NCI-H2081 (cell line): ENCODE measurements at regions not wholly inside any gene's neighbourhood (a gene's known extent, or its start where the extent isn't known, plus 50 kb on each side); places are given as distances from the start of the nearest gene placed in this dataset.
A peak's percentile ranks its signal among the peaks of the same experiment; 100 is the strongest.
"Not testable (repeated sequence)": the region's sequence is repeated elsewhere in the genome, so short reads cannot be mapped to it uniquely, and the experiment has no call there.

Source experiments
- DNase-seq, 2 experiments: peaks; one replicate each; lab custom pipeline; 2025; lab: John Stamatoyannopoulos, UW

DNA sequence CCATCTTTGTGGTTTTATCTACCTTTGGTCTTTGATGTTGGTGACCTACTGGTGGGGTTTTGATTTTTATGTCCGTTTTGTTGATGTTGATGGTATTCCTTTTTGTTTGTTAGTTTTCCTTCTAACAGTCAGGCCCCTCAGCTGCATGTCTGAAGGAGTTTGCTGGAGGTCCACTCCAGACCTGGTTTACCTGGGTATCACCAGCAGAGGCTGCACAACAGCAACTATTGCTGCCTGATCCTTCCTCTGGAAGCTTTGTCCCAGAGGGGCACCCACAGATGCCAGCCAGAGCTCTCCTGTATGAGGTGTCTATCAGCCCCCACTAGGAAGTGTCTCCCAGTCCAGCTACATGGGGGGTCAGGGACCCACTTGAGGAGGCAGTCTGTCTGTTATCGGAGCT, 199.3 kb upstream of the WDFY3 start:
- no peak for DNase-seq

DNA sequence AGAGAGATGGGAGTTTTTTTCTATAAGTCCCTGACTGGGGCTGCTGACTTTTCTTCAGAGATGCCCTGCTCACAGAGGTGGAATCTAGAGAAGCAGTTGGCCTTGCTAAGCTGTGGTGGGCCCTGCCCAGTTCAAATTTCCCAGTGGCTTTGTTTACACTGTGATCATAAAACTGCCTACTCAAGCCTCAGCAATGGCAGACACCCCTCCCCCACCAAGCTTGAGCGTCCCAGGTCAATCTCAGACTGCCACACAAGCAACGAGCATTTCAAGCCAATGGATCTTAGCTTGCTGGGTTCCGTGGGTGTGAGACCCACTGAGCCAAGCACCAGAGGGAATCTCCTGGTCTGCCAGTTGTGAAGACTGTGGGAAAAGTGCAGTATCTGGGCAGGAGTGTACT, 199.8 kb upstream of the WDFY3 start:
- no peak for DNase-seq

DNA sequence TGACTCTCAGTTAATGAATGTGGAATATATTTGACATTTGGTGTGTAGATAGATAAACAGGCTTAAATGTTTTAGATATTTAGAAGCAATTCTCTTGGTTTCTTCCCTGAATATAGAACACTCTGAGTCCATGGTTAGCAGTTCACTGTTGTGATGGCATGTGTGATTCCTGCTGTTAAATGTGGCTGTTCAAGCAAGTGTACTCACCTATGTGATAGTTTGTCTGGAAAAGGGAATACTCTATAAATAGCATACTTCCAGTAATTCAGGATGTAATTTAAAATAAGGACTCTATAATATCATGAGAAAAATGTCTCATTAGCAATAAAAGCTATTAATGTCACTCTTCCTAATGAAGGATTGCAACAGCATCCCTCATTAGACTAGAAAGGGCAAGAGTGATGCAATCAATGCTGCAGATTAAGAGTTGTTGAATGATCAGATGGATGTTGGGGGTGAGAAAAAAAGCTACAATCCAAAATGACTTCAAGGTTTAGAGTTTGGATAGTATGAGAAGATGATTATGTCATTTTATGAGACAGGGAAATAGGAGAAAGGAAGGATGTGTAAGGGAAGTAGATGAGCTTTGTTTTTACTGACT, 201.8 kb upstream of the WDFY3 start:
- DNase-seq: no peak

DNA sequence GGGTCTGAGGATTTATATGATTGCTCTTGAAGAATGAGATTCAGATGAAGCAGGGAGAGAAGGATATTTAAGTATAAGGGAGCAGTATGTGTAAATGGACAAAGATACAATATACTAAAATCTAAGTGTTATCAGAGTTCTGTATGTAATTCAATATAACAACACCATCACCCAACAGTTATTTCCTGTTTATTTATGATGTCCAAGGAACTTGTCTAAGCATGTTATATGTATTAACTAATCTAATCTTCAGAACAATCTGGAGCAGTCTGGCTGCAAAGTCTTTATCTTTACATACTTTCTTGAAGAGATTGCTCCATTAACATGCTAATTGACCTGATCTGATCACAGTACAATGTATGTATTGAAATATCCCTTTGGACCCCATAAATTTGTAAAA, 203.8 kb upstream of the WDFY3 start:
- no peak for DNase-seq

DNA sequence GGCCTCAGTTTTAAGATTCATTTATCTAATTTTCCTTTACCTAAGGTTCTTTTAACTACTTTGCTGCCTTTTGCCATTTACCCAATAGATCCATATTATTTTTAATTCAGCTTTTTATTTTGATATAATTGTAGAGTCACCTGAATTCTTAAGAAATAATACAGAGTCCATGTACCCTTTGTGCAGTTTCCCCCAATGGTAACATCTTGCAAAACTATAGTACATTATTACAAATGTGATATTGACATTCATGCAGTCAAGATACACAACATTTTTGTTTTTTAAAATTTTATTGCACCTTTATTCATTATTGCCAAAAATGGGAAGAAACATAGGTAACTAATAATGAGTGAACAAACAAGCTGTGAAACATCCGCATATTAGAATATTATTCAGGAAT, 208.7 kb upstream of the WDFY3 start:
- DNase-seq: no peak

DNA sequence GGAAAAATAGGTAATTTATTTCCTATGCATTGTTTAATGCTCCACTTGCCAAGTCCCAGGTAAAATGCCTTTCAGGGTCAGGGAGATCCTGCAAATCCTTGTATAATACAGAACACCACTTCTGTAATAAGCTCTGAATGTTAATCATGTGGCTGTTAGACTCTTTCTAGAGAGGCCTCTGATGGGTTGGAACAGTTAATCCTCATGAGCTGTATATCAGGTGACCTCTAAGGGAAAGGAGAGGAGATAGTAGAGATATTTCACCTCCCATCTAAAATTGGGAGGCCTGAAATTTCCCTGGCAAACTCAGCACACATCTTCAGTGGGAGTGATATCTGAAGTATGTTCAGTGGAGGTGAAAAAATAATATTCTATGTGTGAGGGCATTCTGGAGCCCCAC, 210.6 kb upstream of the WDFY3 start:
- DNase-seq: no peak

DNA sequence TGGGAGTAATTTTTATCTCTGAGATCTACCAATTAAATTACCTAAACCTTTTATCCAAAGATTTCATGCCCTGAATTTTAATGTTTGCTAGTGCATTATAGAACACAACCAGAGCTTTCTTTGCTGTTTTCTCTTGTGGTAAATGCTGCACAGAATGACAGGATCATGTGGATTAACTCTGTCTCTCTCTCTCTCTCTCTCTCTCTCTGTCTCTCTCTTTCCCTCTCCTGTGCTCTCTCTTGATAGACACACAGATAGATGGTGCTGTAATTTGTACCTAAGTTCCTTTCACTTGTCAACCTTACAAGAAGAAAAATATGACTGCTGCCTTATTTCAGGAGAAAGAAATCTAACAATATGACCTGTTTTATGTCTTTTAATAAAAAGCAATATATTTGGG, 211.2 kb upstream of the WDFY3 start:
- DNase-seq: no peak

DNA sequence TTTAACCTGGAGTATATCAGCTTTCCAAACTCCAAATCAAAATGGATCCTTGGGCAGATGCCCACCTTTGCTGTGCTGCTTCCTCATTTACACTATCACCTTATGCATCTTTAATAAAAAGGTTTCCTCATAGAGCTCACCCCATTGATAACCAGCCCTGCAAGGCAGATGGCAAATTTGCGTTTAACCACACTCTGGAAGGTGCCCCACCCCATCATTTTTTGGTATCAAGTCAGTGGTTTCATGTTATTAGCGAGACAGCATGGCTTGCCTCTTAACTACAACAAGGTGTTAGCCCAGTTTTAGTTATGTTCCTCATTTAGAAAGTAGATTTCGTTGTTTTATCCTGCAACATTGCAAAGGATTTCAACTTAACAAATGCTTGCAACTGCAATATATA, 214.0 kb upstream of the WDFY3 start:
- DNase-seq: no peak

DNA sequence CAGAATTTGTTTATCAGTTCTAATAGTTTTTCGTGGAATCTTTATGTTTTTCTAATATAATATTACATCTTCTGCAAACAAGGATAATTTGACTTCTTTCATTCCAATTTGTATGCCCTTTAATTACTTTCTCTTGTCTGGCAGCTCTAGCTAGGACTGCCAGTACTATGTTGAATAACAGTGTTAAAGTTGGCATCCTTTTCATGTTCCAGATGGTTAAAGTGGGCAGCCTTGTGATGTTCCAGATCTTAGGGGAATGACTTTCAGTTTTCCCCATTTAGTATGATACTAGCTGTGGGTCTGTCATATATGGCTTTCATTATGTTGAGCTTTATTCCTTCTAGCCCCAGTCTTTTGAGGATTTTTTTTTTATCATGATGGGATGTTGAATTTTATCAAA, 220.6 kb upstream of the WDFY3 start:
- no peak for DNase-seq

DNA sequence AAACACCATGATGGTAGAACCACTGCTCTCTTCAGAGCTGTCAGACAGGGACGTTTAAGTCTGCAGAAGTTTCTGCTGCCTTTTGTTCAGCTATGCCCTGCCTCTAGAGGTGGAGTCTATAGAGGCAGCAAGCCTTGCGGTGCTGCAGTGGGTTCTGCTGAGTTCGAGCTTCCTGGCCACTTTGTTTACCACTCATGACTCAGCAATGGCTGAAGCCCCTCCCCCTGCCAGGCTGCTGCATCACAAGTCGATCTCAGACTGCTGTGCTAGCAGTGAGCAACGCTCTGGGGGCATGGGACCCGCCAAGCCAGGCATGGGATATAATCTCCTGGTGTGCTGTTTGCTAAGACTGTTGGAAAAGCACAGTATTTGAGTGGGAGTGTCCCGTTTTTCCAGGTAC, 229.5 kb upstream of the WDFY3 start:
- not testable (repeated sequence) for DNase-seq

DNA sequence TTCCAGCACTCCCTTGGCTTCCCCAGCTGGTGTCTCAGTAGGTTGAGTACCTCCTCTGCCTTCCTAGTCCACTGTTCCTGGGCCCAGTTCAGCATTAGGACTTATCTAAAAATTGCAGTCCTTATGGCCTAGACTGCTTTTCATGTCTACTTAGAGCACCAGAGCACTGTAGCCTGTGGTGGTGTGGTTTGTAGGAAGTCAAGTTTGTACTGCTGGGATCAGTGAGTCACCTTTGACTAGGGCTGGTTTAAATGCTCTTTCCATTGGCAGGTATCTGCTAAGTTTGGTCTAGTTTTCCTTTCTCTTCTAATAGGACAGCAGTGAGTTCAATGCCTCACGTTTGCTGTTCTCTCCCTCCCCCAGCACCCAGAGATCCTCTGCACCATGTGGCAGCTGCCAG, 233.6 kb upstream of the WDFY3 start:
- DNase-seq: no peak

DNA sequence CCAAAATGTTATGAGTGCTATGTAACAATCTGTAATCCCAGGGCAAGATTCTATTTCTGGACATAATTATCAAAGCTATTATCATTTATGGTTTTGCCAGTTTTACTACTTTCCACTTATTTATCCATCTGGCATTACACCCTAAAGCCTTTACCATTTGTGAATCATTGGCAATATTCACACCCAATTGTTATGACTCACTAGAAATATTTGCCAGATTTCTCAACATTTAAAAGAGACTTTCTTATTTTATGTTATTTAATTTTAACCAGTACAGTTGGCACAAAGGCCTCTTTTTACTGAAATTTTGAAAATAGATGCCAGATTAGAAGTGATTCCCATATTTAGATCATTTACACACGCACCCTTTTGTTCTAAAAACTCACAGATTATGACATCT, 242.7 kb upstream of the WDFY3 start:
- no peak for DNase-seq

DNA sequence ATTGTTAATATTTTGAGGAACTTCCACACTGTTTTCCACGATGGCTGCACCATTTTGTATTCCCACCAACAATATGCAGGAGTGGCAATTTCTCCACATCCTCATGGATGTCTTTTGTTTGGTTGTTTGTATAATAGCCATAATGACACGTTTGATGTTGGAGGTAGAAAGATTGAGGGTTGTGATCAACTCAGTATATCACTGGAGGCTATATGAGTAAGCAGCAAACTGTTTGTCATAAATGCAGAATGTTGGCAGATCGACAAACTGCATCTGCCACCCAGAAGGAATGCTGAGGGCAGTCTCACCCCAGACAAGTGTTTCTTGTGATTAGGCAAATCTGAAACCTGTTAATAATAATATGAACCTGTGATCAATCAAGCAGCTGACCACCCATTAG, 243.9 kb upstream of the WDFY3 start:
- peak; percentile 20 to 25 for DNase-seq

DNA sequence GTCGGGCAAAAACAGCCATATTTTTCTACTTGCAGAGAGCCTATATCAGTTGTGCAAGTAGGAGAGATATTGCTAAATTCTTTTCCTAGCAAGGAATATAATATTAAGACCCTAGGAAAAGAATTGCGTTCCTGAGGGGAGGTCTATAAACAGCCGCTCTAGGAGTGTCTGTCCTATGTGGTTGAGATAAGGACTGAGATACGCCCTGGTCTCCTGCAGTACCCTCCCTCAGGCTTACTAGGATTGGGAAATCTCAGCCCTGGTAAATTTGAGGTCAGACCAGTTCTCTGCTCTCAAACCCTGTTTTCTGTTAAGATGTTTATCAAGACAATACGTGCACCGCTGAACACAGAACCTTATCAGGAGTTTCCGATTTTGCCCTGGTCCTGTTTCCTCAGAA, 250.1 kb upstream of the WDFY3 start:
- DNase-seq: not testable (repeated sequence)

DNA sequence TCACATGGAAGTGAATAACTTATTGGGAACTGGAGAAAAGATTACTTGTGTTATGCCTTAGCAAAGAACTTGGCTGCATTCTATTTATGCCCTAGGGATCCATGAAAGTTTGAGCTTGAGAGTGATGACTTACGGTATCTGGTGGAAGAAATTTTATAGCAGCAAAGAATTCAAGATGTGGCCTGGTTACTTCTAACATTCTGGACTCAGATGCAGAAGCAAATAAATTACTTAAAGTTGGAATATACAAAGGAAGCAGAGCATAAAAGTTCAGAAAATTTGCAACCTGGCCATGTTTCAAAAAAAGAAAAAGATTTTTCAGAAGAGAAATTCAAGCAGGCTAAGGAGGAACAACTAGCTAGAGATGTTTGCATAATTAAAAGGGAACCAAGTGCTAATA, 252.3 kb upstream of the WDFY3 start:
- DNase-seq: no peak

DNA sequence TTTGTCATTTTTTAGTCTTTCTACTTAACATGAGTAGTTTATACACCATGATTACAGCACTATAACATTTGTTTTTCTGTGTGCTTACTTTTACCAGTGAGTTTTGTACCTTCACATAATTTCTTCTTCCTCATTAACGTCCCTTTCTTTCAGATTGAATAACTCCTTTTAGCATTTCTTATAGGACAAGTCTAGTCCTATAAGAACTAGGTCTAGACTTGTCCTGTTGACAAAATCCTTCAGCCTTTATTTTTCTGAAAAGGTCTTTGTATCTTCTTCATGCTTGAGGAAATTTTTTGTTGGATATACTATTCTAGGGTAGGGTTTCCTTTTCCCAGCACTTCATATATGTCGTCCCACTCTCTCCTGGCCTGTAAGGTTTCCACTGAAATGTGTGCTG, 253.3 kb upstream of the ARHGAP24 start:
- no peak for DNase-seq

DNA sequence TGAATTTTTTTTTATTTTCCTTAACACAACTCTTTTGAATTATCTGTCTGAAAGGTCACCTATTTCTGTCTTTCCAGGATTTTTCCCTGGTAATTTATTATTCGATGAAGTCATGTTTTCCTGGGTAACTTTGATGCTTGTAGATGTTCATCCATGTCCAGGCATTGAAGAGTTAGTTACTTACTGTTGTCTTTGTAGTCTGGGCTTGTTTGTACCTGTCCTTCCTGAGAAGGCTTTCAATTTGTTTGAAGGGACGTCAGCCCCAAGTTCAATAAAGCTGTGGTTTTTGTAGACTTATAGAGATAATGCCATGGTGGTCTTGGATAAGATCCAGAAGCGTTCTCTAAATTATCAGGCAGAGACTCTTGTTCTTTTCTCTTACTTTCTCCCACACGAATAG, 252.4 kb upstream of the ARHGAP24 start:
- DNase-seq: no peak

DNA sequence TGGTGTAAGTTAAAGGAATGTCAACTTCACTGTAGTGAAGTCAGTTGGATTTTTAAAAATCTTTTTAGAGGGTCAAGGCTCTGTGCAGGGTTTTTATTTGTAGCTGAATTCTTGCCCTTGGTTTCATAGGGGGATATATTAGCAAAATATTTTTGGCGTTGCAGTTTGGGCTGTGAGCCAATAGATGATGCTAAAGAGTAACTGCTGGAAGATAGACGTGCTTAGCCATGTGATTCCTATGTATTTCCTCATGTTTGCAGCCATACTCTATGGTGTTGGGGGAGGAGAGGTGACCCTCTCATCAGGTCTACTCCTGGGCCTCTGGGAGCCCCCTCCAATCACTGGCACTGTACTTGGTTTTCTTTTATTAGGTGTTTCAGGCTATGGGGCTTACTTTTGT, 246.7 kb upstream of the ARHGAP24 start:
- no peak for DNase-seq

DNA sequence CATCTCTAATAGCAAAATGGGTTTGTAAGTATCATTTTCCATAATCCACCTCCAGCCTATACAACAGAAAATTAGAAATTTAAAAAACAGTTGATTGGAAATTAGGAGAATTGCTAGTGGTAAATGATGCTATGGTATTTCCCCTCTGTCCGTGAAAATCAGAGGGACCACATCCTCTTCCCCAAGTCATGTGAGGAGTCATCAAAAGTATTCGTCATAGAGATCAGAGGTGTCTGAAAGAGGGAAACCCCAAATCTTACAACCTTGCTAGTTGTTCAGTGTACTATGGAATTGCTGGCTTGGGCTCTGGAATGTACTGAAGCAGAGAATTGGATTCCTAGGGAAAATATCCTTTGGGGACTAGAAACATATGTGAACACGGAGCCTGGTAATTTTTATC, 241.4 kb upstream of the ARHGAP24 start:
- DNase-seq: no peak

DNA sequence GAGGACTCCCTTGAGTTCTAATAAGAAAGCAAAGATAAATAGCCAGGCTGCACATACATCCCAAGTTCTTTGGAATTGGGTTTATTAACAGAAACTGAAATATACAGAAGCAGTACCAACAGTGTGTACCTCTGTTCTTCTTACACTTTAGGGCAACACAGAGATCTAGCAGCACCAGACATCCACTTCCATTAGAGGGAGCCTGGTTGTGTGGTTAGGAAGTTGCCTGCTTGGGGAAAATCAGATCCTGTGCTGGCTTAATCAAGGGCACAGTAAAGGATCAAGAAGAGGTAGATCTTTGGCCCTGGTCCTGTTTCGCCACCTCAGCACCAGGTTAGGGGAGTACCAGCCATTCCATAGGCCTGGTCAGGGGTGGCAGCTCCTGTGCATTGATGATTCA, 231.1 kb upstream of the ARHGAP24 start:
- no peak for DNase-seq

DNA sequence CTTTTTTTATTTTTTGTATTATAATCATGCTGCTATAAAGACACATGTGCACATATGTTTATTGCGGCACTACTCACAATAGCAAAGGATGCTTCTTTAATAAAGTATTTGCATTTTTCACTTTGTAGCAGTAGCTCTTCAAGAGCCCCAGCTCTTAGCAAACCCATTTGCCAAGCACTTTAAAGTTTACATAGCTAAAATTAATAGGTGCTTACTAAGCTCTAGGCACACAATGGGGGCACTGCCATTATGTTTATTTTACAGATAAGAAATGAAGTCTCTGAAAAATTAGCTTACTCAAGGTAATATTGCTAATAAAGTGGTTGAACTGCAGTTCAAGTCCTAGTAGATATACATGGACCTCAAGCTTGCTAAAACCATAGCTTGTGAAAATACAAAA, 230.3 kb upstream of the ARHGAP24 start:
- DNase-seq: no peak

DNA sequence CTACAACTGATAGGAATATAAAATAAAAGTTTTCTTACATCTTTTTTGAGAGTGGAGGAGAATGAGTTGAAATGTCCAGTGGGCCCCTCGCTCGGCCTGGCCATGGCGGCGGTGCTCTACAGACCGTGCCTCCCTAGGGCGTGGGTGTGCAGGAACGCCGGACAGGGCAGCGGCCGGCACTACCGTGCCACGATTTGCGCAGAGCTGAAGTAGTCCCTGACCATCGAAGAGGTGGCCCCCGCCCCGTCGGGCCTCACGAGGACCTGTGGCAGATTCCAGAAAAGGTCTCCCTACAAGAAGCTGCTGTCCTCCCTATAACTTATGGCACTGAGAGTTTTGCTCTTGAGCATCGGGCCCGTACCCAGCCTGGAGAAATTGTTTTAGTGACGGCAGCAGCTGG, 228.9 kb upstream of the ARHGAP24 start:
- no peak for DNase-seq

DNA sequence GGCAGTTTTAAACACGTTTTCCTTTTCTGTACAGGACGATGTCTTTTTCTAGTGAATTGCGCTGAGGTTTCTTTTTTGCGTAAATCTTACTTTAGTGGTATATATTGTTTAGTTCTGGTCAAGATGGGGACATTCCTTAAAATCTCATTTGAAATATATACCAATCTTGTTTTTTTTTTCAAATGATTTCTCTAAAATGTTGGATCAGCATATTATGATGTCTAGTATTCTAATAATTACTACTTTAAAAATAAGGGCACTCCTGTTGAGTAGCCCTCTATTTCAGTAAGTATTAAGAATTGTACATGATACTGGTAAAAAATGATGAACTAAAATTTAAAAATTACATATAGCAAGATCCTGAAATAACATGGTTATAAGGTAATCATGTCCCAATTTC, 224.1 kb upstream of the ARHGAP24 start:
- DNase-seq: no peak

DNA sequence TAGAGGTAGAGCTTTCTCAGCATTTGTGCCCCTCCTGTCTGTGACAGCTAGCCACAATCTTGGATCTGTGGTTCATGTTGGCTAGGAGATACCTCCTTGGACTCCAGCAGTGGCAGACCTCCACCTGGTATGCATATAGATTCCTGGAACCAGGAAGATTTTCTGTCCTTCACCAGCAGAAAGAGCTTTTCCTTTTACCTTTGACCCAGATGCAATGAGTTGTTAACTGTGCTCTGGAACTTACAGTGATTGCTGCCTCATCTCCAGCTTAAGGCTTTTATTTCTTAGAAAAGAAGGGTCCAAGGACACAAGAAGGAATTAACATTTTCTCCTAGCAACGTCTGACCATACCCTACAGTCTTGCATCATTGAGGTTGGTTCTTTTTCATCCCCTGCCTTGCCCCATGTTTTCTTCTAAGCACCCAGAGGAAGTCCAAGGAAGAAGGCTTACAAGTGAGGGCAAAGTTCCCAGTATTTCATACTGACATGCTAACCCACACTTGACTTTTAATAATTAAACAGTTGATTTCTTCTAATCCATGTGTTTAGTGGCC, 217.1 kb upstream of the ARHGAP24 start:
- no peak for DNase-seq

DNA sequence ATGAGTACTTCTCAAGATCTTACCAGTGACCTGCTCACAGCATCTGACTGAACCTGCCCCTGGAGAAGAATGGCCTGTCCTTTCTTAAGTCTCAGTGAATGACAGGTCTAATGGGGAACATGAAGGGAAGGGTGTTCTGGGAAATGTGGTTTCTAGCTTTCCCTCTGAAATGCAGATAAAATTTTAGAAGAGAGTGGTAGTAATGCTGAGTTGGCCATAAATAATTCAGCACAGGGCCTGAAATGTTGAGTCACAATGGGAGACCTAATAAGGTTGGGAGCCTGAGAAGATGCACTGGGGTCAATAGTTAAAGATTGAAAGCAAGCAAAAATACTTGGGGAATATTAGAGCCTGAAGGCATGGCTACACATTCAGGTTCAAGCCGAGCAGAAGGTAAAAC, 214.9 kb upstream of the ARHGAP24 start:
- DNase-seq: no peak
